Keratinocyte (primary cell): ENCODE measurements at regions not wholly inside any gene's neighbourhood (a gene's known extent, or its start where the extent isn't known, plus 50 kb on each side); places are given as distances from the start of the nearest gene placed in this dataset.

Experiments
- DNase-seq: peaks from one replicate; pipeline ENCODE4 v3.0.0-alpha.2; 2011; ENCODE audit warnings: low read depth, missing footprints, low spot score
- FAIRE-seq: peaks from 2 replicates; lab custom pipeline; 2011; peaks lifted over from hg19 to GRCh38; lab: Jason Lieb, UNC
- H2AFZ ChIP-seq: 2 replicates; pipeline ENCODE4 v1.6.0; 2012; ENCODE audit warnings: low read length, control low read depth, inconsistent platforms; ENCODE audit not compliant: control insufficient read depth
- H3K27ac ChIP-seq: 2 replicates; pipeline ENCODE4 v1.5.1; 2011; ENCODE audit warnings: low read length; ENCODE audit not compliant: control insufficient read depth, insufficient read depth
- H3K27me3 ChIP-seq: 3 replicates; pipeline ENCODE4 v1.6.0; 2011; ENCODE audit warnings: low read length; ENCODE audit not compliant: control insufficient read depth, insufficient read depth; ENCODE audit errors: extremely low read depth
- H3K36me3 ChIP-seq, 2 experiments: 2 replicates in 1 of 2; 3 replicates in 1 of 2; pipeline ENCODE4 v1.5.1; 2011; ENCODE audit warnings: low read length in 2 of 2, mild to moderate bottlenecking in 1 of 2; ENCODE audit not compliant: control insufficient read depth in 2 of 2, insufficient read depth in 2 of 2; ENCODE audit errors: extremely low read depth in 1 of 2
- H3K4me1 ChIP-seq: 3 replicates; pipeline ENCODE4 v1.5.1; 2011; ENCODE audit warnings: low read length; ENCODE audit not compliant: control insufficient read depth, insufficient read depth; ENCODE audit errors: extremely low read depth
- H3K4me2 ChIP-seq: 3 replicates; pipeline ENCODE4 v1.6.0; 2011; ENCODE audit warnings: low read depth, low read length; ENCODE audit not compliant: control insufficient read depth, insufficient read depth; ENCODE audit errors: extremely low read depth
- H3K4me3 ChIP-seq, 3 experiments: fragments of 200-600 bp in 1 of 3; sonication (generic) in 1 of 3; 2 replicates in 2 of 3; 3 replicates in 1 of 3; pipeline ENCODE4 v1.5.1; 2011 to 2016; ENCODE audit warnings: low read length in 3 of 3, mild to moderate bottlenecking in 3 of 3, control low read depth in 2 of 3, inconsistent platforms in 1 of 3, low read depth in 1 of 3, mixed read lengths in 1 of 3, mixed run types in 1 of 3, moderate library complexity in 1 of 3; ENCODE audit not compliant: control insufficient read depth in 2 of 3, insufficient read depth in 2 of 3; ENCODE audit errors: extremely low read depth in 1 of 3
- H3K79me2 ChIP-seq: 2 replicates; pipeline ENCODE4 v1.6.0; 2012; ENCODE audit warnings: low read length; ENCODE audit not compliant: control insufficient read depth, insufficient read depth
- H3K9ac ChIP-seq: 3 replicates; pipeline ENCODE4 v1.6.0; 2011; ENCODE audit warnings: low read length; ENCODE audit not compliant: control insufficient read depth, insufficient read depth; ENCODE audit errors: extremely low read depth
- H3K9me1 ChIP-seq: 3 replicates; pipeline ENCODE4 v1.6.0; 2011; ENCODE audit warnings: low read length; ENCODE audit not compliant: control insufficient read depth, insufficient read depth; ENCODE audit errors: extremely low read depth
- H3K9me3 ChIP-seq: 2 replicates; pipeline ENCODE4 v1.5.1; 2012; ENCODE audit warnings: low read depth, low read length; ENCODE audit not compliant: control insufficient read depth
- H4K20me1 ChIP-seq: 3 replicates; pipeline ENCODE4 v1.6.0; 2011; ENCODE audit warnings: low read length; ENCODE audit not compliant: control insufficient read depth, insufficient read depth; ENCODE audit errors: extremely low read depth
- EZH2 ChIP-seq: IDR thresholded peaks from one replicate; pipeline ENCODE4 v1.6.1; 2012; ENCODE audit warnings: inconsistent platforms, mild to moderate bottlenecking, low read length, moderate library complexity
- dilution Hi-C: fragments of 300-500 bp; cut with MboI; formaldehyde crosslinking; loops from one replicate; pipeline ENCODE4 v1.7.0; 2020; ENCODE audit warnings: low sequenced_read_pairs; ENCODE audit not compliant: extremely low pct_ligation_motif_present
- TF ChIP-seq, protein P1 (sequence below), 3 experiments: IDR thresholded peaks in 1 of 3; conservative IDR thresholded peaks in 1 of 3; optimal IDR thresholded peaks in 1 of 3; 2 replicates in 2 of 3; 3 replicates in 1 of 3; pipeline versions ENCODE3 to v1.5.1; 2011; ENCODE audit warnings: low read length in 3 of 3, mild to moderate bottlenecking in 3 of 3, moderate library complexity in 2 of 3, control low read depth in 1 of 3, inconsistent platforms in 1 of 3; ENCODE audit not compliant: insufficient read depth in 2 of 3; ENCODE audit errors: extremely low read depth in 1 of 3

GRCh38 chr3:46091741-46092701 lies 64.7 kb upstream of the XCR1 start:
- FAIRE-seq (no peak), DNase-seq (no peak)
- H3K9ac ChIP-seq = no peak overlapping the region
- TF ChIP-seq EZH2 = no peak
- TF ChIP-seq, protein P1, sequence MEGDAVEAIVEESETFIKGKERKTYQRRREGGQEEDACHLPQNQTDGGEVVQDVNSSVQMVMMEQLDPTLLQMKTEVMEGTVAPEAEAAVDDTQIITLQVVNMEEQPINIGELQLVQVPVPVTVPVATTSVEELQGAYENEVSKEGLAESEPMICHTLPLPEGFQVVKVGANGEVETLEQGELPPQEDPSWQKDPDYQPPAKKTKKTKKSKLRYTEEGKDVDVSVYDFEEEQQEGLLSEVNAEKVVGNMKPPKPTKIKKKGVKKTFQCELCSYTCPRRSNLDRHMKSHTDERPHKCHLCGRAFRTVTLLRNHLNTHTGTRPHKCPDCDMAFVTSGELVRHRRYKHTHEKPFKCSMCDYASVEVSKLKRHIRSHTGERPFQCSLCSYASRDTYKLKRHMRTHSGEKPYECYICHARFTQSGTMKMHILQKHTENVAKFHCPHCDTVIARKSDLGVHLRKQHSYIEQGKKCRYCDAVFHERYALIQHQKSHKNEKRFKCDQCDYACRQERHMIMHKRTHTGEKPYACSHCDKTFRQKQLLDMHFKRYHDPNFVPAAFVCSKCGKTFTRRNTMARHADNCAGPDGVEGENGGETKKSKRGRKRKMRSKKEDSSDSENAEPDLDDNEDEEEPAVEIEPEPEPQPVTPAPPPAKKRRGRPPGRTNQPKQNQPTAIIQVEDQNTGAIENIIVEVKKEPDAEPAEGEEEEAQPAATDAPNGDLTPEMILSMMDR (optimal IDR thresholded peaks at IDR 0.05 in 1 of 3, IDR thresholded peaks at IDR 0.05 in 1 of 3, conservative IDR thresholded peaks at IDR 0.05 in 1 of 3; ENCODE audit: extremely low read depth in 1 of 3, insufficient read depth in 2 of 3, low read length in 3 of 3) = no peak
- no peaks in the 10 kb centered on the region for H3K9me3 ChIP-seq
- H3K36me3 ChIP-seq = no peaks in the 10 kb centered on the region
- no peak overlapping the region for H3K27ac ChIP-seq
- H3K4me2 ChIP-seq = no peak overlapping the region
- H3K9me1 ChIP-seq = no peaks in the 10 kb centered on the region
- dilution Hi-C loops = no loop called here
- H2AFZ ChIP-seq = no peak overlapping the region
- H3K4me1 ChIP-seq = peaks cover 18% of the 10 kb centered on the region
- H4K20me1 ChIP-seq = no peaks in the 10 kb centered on the region
- H3K79me2 ChIP-seq = no peaks in the 10 kb centered on the region
- H3K27me3 ChIP-seq = no peaks in the 10 kb centered on the region
- H3K4me3 ChIP-seq = no peak overlapping the region

GRCh38 chr3:46091046-46091445 lies 63.8 kb upstream of the XCR1 start:
- Histone ChIP-seq H3K9me3 (no peaks in the 10 kb centered on the region), H3K4me3 (no peak overlapping the region), H3K79me2 (no peaks in the 10 kb centered on the region), H3K36me3 (no peaks in the 10 kb centered on the region), H3K9ac (no peak overlapping the region), H4K20me1 (no peaks in the 10 kb centered on the region), H3K27ac (no peak overlapping the region), H3K4me1 (peaks cover 18% of the 10 kb centered on the region), H3K9me1 (no peaks in the 10 kb centered on the region), H3K27me3 (no peaks in the 10 kb centered on the region), H3K4me2 (no peak overlapping the region), H2AFZ (no peak overlapping the region)
- DNase-seq = no peak
- no peak for FAIRE-seq
- TF ChIP-seq, protein P1 (optimal IDR thresholded peaks at IDR 0.05 in 1 of 3, IDR thresholded peaks at IDR 0.05 in 1 of 3, conservative IDR thresholded peaks at IDR 0.05 in 1 of 3; ENCODE audit: extremely low read depth in 1 of 3, insufficient read depth in 2 of 3, low read length in 3 of 3) = no peak
- no peak for TF ChIP-seq EZH2
- dilution Hi-C loops = no loop called here
